K562 (cell line): ENCODE measurements at regions not wholly inside any gene's neighbourhood (a gene's known extent, or its start where the extent isn't known, plus 50 kb on each side); places are given as distances from the start of the nearest gene placed in this dataset.

Experiments
- ATAC-seq: fragments of 200-7000 bp; cut with Tn5 transposase; 3 replicates; pipeline ENCODE4 v1.9.1; 2020; ENCODE audit warnings: moderate library complexity
- BruUV-seq: library from RNA; stranded (reverse); fragments of 400-500 nt; replicated peaks from 2 replicates; lab custom pipeline; 2021; lab: Mats Ljungman, UMichigan
- CTCF ChIA-PET: fragments of 300-600 bp; formaldehyde crosslinking; extraction: SDS; loops from one replicate; lab custom pipeline; 2021; ENCODE audit warnings: low intra/inter-chr PET ratio; lab: Yijun Ruan, JAX
- POLR2A ChIA-PET: fragments of 300-600, 350-650 bp; sonication (Branson Sonifier 250); formaldehyde crosslinking; extraction: SDS; loops from one replicate; lab custom pipeline; 2021; ENCODE audit warnings: antibody characterized with exemption, inconsistent platforms; lab: Yijun Ruan, JAX
- DNase-seq, 4 experiments: peaks; one replicate each; pipeline versions ENCODE4 v3.0.0 to v3.0.0-alpha.2; 2011 to 2018; ENCODE audit warnings: low spot score in 3 of 4, mixed read lengths in 3 of 4; ENCODE audit errors: extremely low read depth in 1 of 4
- FAIRE-seq: peaks from 2 replicates; lab custom pipeline; 2011; peaks lifted over from hg19 to GRCh38; lab: Jason Lieb, UNC
- H2AFZ ChIP-seq: 2 replicates; pipeline ENCODE4 v1.6.0; 2011; ENCODE audit warnings: low read depth, low read length, control low read depth, inconsistent platforms
- H3K27ac ChIP-seq: fragments of 200-600 bp; 3 replicates; pipeline ENCODE4 v1.8.0; 2011; ENCODE audit warnings: low read depth, mild to moderate bottlenecking, control low read depth, inconsistent platforms, low read length, moderate library complexity, mixed read lengths; ENCODE audit errors: extremely low read depth
- H3K27me3 ChIP-seq, 2 experiments: fragments of 300-600 bp in 1 of 2; 2 replicates in 1 of 2; 3 replicates in 1 of 2; pipeline versions ENCODE4 v1.6.0 to v1.8.0; 2011; ENCODE audit warnings: inconsistent platforms in 2 of 2, low read length in 2 of 2, mild to moderate bottlenecking in 1 of 2, mixed read lengths in 1 of 2, moderate library complexity in 1 of 2; ENCODE audit not compliant: control insufficient read depth in 2 of 2, insufficient read depth in 2 of 2
- H3K36me3 ChIP-seq: fragments of 300-600 bp; 3 replicates; pipeline ENCODE4 v1.8.0; 2011; ENCODE audit warnings: mild to moderate bottlenecking, low read length, inconsistent platforms; ENCODE audit not compliant: control insufficient read depth, insufficient read depth
- H3K4me1 ChIP-seq, 2 experiments: fragments of 200-600 bp in 1 of 2; replicated peaks in 1 of 2; 2 replicates in 1 of 2; 3 replicates in 1 of 2; pipeline versions ENCODE4 v1.5.1 to v1.8.0; 2011; ENCODE audit warnings: inconsistent platforms in 2 of 2, low read length in 2 of 2, mild to moderate bottlenecking in 1 of 2, mixed read lengths in 1 of 2, moderate library complexity in 1 of 2; ENCODE audit not compliant: control insufficient read depth in 2 of 2, insufficient read depth in 2 of 2
- H3K4me2 ChIP-seq: 2 replicates; pipeline ENCODE4 v1.6.1; 2011; ENCODE audit warnings: low read length, control low read depth, inconsistent platforms, mixed read lengths; ENCODE audit not compliant: insufficient read depth
- H3K4me3 ChIP-seq: fragments of 200-600 bp; sonication (generic), shearing (Covaris generic); 2 replicates; pipeline ENCODE4 v1.5.1; 2016; ENCODE audit warnings: control low read depth, inconsistent platforms
- H3K79me2 ChIP-seq: fragments of 200-600 bp; 3 replicates; pipeline ENCODE4 v1.8.0; 2011; ENCODE audit warnings: low read length, inconsistent platforms; ENCODE audit not compliant: control insufficient read depth, insufficient read depth
- H3K9ac ChIP-seq, 2 experiments: 2 replicates each; pipeline versions ENCODE4 v1.6.0 to v1.6.1; 2011; ENCODE audit warnings: low read depth in 2 of 2, low read length in 2 of 2, control low read depth in 1 of 2, inconsistent platforms in 1 of 2, mild to moderate bottlenecking in 1 of 2, mixed read lengths in 1 of 2; ENCODE audit not compliant: insufficient read depth in 1 of 2
- H3K9me1 ChIP-seq: one replicate; pipeline ENCODE4 v1.6.0; 2011; ENCODE audit warnings: inconsistent platforms, mild to moderate bottlenecking, low read length, moderate library complexity; ENCODE audit not compliant: control insufficient read depth, insufficient read depth
- H3K9me3 ChIP-seq: replicated peaks from 2 replicates; pipeline ENCODE4 v1.5.1; 2011; ENCODE audit warnings: low read depth, low read length, inconsistent platforms; ENCODE audit not compliant: control insufficient read depth, insufficient read depth
- H4K20me1 ChIP-seq: replicated peaks from 2 replicates; pipeline ENCODE4 v1.6.1; 2011; ENCODE audit warnings: low read length, inconsistent platforms, mixed read lengths; ENCODE audit not compliant: control insufficient read depth, insufficient read depth
- CBFB ChIP-seq: sonication (generic); formaldehyde crosslinking; IDR thresholded peaks from 2 replicates; pipeline ENCODE4 v1.4.0; 2020; ENCODE audit warnings: mild to moderate bottlenecking, missing genetic modification reagents
- HIVEP1 ChIP-seq: fragments of 250-450 bp; sonication (Bioruptor Pico); IDR thresholded peaks from 2 replicates; pipeline ENCODE4 v1.4.0; 2020; ENCODE audit warnings: mild to moderate bottlenecking
- NFATC3 ChIP-seq: fragments of 450-650 bp; IDR thresholded peaks from 2 replicates; pipeline ENCODE4 v1.6.1; 2017; ENCODE audit warnings: mild to moderate bottlenecking
- PHF8 ChIP-seq: fragments of 200-600 bp; sonication (generic); IDR thresholded peaks from 2 replicates; pipeline ENCODE4 v1.6.1; 2012; ENCODE audit warnings: mixed run types, mild to moderate bottlenecking, inconsistent platforms, low read length, moderate library complexity, borderline replicate concordance
- RFX5 ChIP-seq: IDR thresholded peaks from 2 replicates; pipeline ENCODE4 v1.6.1; 2011; ENCODE audit warnings: low read depth, mild to moderate bottlenecking, improper control_type of control experiment, low read length
- SRSF9 ChIP-seq: fragments of 200-400 bp; formaldehyde crosslinking; IDR thresholded peaks from 2 replicates; pipeline ENCODE4 v1.6.1; 2017; ENCODE audit warnings: low read depth, low read length, borderline replicate concordance
- ZSCAN32 ChIP-seq: fragments of 450-650 bp; formaldehyde crosslinking; IDR thresholded peaks from 2 replicates; pipeline ENCODE4 v1.4.0; 2020; ENCODE audit warnings: mild to moderate bottlenecking, moderate library complexity
- WGBS: fragments of 100-300 bp; shearing (Covaris generic); methylation state at CpG from one replicate; pipeline ENCODE4 v1.1.6; 2016; ENCODE audit warnings: low coverage, mixed read lengths; ENCODE audit not compliant: insufficient coverage; ENCODE audit errors: missing lambda C conversion rate; 5-methylcytosine and 5-hydroxymethylcytosine counted together
- in situ Hi-C: fragments of 300-500 bp; cut with MboI; formaldehyde crosslinking; loops from 4 replicates; pipeline ENCODE4 v1.15.0; 2018; ENCODE audit warnings: inconsistent platforms, mixed read lengths
- intact Hi-C: fragments of 100-400 bp; cut with micrococcal nuclease; formaldehyde crosslinking; loops from 2 replicates; pipeline ENCODE4 v1.14.2; 2022
- TF ChIP-seq, protein P1 (sequence below), 3 experiments: fragments of 200-800 bp in 1 of 3; fragments of 250-450 bp in 1 of 3; fragments of 450-650 bp in 1 of 3; sonication (Bioruptor Pico) in 1 of 3; sonication (Bioruptor generic) in 1 of 3; formaldehyde crosslinking in 1 of 3; IDR thresholded peaks; 2 replicates each; pipeline versions ENCODE4 v1.6.1 to v1.8.0; 2016 to 2022; ENCODE audit warnings: mild to moderate bottlenecking in 2 of 3, missing genetic modification characterization in 2 of 3, missing compliant biosample characterization in 1 of 3, moderate library complexity in 1 of 3
- TF ChIP-seq, protein P2 (sequence below): fragments of 450-650 bp; formaldehyde crosslinking; IDR thresholded peaks from 2 replicates; pipeline ENCODE4 v1.4.0; 2020; ENCODE audit warnings: mild to moderate bottlenecking
- TF ChIP-seq, protein P3 (sequence below): fragments of 450-650 bp; IDR thresholded peaks from 2 replicates; pipeline ENCODE4 v1.6.1; 2018; ENCODE audit not compliant: partially characterized antibody

DNA sequence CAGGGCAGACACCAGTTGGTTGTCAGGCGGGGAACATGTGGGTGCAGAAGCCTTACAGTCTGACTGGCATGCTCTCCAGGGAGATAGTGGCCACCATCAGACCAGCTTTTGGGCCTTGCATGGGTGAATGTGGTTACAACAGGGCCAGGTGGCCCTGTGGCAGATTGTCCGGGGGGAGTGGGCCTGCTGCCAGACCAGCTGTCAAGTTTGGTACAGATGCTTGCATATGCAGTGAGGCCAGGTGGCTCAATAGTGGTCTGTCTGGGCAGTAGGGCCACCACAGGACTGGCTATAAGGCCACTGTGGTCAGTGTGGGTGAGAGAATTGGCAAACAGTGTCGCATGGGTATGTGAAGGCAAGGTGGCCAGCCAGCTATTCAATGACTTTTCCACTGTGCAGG, 148.7 kb downstream of the FAM174A start:
- ChIA-PET CTCF (no interaction called here), POLR2A (no interaction called here)
- DNase-seq (no peak), ATAC-seq (no peak), FAIRE-seq (no peak)
- Histone ChIP-seq H2AFZ (no peak overlapping the region), H3K4me1 (no peaks in the 10 kb centered on the region), H3K27ac (no peak overlapping the region), H3K9me1 (no peaks in the 10 kb centered on the region), H3K27me3 (no peaks in the 10 kb centered on the region), H3K9ac (no peak overlapping the region), H3K79me2 (no peaks in the 10 kb centered on the region), H3K9me3 (no peaks in the 10 kb centered on the region; the same call in 1 of the 2 replicates), H4K20me1 (no peaks in the 10 kb centered on the region), H3K36me3 (no peaks in the 10 kb centered on the region), H3K4me2 (no peak overlapping the region), H3K4me3 (no peak overlapping the region)
- TF ChIP-seq, protein P1, sequence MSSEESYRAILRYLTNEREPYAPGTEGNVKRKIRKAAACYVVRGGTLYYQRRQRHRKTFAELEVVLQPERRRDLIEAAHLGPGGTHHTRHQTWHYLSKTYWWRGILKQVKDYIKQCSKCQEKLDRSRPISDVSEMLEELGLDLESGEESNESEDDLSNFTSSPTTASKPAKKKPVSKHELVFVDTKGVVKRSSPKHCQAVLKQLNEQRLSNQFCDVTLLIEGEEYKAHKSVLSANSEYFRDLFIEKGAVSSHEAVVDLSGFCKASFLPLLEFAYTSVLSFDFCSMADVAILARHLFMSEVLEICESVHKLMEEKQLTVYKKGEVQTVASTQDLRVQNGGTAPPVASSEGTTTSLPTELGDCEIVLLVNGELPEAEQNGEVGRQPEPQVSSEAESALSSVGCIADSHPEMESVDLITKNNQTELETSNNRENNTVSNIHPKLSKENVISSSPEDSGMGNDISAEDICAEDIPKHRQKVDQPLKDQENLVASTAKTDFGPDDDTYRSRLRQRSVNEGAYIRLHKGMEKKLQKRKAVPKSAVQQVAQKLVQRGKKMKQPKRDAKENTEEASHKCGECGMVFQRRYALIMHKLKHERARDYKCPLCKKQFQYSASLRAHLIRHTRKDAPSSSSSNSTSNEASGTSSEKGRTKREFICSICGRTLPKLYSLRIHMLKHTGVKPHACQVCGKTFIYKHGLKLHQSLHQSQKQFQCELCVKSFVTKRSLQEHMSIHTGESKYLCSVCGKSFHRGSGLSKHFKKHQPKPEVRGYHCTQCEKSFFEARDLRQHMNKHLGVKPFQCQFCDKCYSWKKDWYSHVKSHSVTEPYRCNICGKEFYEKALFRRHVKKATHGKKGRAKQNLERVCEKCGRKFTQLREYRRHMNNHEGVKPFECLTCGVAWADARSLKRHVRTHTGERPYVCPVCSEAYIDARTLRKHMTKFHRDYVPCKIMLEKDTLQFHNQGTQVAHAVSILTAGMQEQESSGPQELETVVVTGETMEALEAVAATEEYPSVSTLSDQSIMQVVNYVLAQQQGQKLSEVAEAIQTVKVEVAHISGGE (CRISPR knock-in tag; IDR thresholded peaks at IDR 0.05) = no peak
- TF ChIP-seq NFATC3 (no peak), CBFB (CRISPR knock-in tag) (no peak), ZSCAN32 (CRISPR knock-in tag) (no peak), PHF8 (no peak), RFX5 (no peak), HIVEP1 (CRISPR knock-in tag) (no peak), SRSF9 (no peak)
- TF ChIP-seq, protein P2, sequence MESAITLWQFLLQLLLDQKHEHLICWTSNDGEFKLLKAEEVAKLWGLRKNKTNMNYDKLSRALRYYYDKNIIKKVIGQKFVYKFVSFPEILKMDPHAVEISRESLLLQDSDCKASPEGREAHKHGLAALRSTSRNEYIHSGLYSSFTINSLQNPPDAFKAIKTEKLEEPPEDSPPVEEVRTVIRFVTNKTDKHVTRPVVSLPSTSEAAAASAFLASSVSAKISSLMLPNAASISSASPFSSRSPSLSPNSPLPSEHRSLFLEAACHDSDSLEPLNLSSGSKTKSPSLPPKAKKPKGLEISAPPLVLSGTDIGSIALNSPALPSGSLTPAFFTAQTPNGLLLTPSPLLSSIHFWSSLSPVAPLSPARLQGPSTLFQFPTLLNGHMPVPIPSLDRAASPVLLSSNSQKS (CRISPR knock-in tag) = no peak
- TF ChIP-seq, protein P3, sequence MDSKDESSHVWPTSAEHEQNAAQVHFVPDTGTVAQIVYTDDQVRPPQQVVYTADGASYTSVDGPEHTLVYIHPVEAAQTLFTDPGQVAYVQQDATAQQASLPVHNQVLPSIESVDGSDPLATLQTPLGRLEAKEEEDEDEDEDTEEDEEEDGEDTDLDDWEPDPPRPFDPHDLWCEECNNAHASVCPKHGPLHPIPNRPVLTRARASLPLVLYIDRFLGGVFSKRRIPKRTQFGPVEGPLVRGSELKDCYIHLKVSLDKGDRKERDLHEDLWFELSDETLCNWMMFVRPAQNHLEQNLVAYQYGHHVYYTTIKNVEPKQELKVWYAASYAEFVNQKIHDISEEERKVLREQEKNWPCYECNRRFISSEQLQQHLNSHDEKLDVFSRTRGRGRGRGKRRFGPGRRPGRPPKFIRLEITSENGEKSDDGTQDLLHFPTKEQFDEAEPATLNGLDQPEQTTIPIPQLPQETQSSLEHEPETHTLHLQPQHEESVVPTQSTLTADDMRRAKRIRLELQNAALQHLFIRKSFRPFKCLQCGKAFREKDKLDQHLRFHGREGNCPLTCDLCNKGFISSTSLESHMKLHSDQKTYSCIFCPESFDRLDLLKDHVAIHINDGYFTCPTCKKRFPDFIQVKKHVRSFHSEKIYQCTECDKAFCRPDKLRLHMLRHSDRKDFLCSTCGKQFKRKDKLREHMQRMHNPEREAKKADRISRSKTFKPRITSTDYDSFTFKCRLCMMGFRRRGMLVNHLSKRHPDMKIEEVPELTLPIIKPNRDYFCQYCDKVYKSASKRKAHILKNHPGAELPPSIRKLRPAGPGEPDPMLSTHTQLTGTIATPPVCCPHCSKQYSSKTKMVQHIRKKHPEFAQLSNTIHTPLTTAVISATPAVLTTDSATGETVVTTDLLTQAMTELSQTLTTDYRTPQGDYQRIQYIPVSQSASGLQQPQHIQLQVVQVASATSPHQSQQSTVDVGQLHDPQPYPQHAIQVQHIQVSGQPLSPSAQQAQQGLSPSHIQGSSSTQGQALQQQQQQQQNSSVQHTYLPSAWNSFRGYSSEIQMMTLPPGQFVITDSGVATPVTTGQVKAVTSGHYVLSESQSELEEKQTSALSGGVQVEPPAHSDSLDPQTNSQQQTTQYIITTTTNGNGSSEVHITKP = no peak
- intact Hi-C loops = no loop called here
- 15% methylated on average over 3 of the region's 3 CpGs for WGBS
- BruUV-seq = no TSS peak
- in situ Hi-C loops = no loop called here
